Activated naive CD8-positive, alpha-beta T cell treated with anti-CD3 and anti-CD28 coated beads, Interleukin-2, amount 50 U/mL, for 16 hours (primary cell): ENCODE measurements at regions not wholly inside any gene's neighbourhood (a gene's known extent, or its start where the extent isn't known, plus 50 kb on each side); places are given as distances from the start of the nearest gene placed in this dataset.

ENCODE experiments used
- DNase-seq: peaks from one replicate; pipeline ENCODE4 v3.0.0-alpha.2; 2020; ENCODE audit warnings: low read depth, low spot score

GRCh38 chr6:14431385-14432330 is 314.1 kb downstream of the CD83 start:
- DNase-seq, result no peak

GRCh38 chr6:14434916-14435690 is 317.5 kb downstream of the CD83 start:
- DNase-seq, result no peak

- DNase-seq, result no peak
These were observed 319.1 kb downstream of the CD83 start for GRCh38 chr6:14436592-14437132.

- no peak for DNase-seq
These were observed 321.8 kb downstream of the CD83 start for GRCh38 chr6:14439419-14439818.

- DNase-seq, result no peak
These were observed 322.8 kb downstream of the CD83 start for GRCh38 chr6:14440215-14440910.

GRCh38 chr6:14440940-14441781 is 323.6 kb downstream of the CD83 start:
- DNase-seq, result no peak

- no peak for DNase-seq
These were observed 324.7 kb downstream of the CD83 start for GRCh38 chr6:14442242-14442641.

- DNase-seq, result no peak
These were observed 326.2 kb downstream of the CD83 start for GRCh38 chr6:14443629-14444268.

GRCh38 chr6:14444295-14444972 is 326.9 kb downstream of the CD83 start:
- no peak for DNase-seq

GRCh38 chr6:14447240-14447639 is 329.7 kb downstream of the CD83 start:
- no peak for DNase-seq

GRCh38 chr6:14448246-14448645 is 330.7 kb downstream of the CD83 start:
- no peak for DNase-seq

- DNase-seq, result no peak
These were observed 332.5 kb downstream of the CD83 start for GRCh38 chr6:14450133-14450504.

GRCh38 chr6:14450578-14450977 is 333.0 kb downstream of the CD83 start:
- no peak for DNase-seq

- no peak for DNase-seq
These were observed 334.2 kb downstream of the CD83 start for GRCh38 chr6:14451594-14452374.

- DNase-seq, result no peak
These were observed 335.3 kb downstream of the CD83 start for GRCh38 chr6:14452567-14453527.

- DNase-seq, result no peak
These were observed 336.3 kb downstream of the CD83 start for GRCh38 chr6:14453712-14454472.

- DNase-seq, result no peak
These were observed 336.9 kb downstream of the CD83 start for GRCh38 chr6:14454473-14454775.
